K562 (cell line): ENCODE measurements at regions not wholly inside any gene's neighbourhood (a gene's known extent, or its start where the extent isn't known, plus 50 kb on each side); places are given as distances from the start of the nearest gene placed in this dataset.

Experiments
- CBX1 ChIP-seq: sonication (generic); IDR thresholded peaks from 2 replicates; pipeline ENCODE4 v1.6.1; 2016; ENCODE audit warnings: antibody characterized with exemption, low read depth, mild to moderate bottlenecking
- CBX2 ChIP-seq: fragments of 200-600 bp; sonication (generic); IDR thresholded peaks from one replicate; pipeline ENCODE4 v1.6.1; 2012; ENCODE audit warnings: mild to moderate bottlenecking, low read length, inconsistent platforms; ENCODE audit not compliant: insufficient read depth, poor library complexity, severe bottlenecking
- CBX3 ChIP-seq, 2 experiments: IDR thresholded peaks; 1 replicate in 1 of 2; 2 replicates in 1 of 2; pipeline ENCODE4 v1.6.1; 2012; ENCODE audit warnings: inconsistent platforms in 2 of 2, low read length in 2 of 2, borderline replicate concordance in 1 of 2, control low read depth in 1 of 2
- FOXK2 ChIP-seq, 2 experiments: fragments of 450-650 bp; IDR thresholded peaks in 1 of 2; conservative IDR thresholded peaks in 1 of 2; 2 replicates each; pipeline ENCODE4 v1.6.1; 2016; ENCODE audit warnings: low read depth in 2 of 2, mild to moderate bottlenecking in 1 of 2
- FOXP1 ChIP-seq: sonication (generic); formaldehyde crosslinking; IDR thresholded peaks from 2 replicates; pipeline ENCODE4 v1.8.0; 2022; ENCODE audit warnings: mild to moderate bottlenecking, missing genetic modification reagents
- HDAC3 ChIP-seq: fragments of 450-650 bp; IDR thresholded peaks from 2 replicates; pipeline ENCODE4 v1.6.1; 2018; ENCODE audit warnings: borderline replicate concordance, mild to moderate bottlenecking, moderate library complexity; ENCODE audit not compliant: partially characterized antibody
- HNRNPL ChIP-seq: fragments of 200-400 bp; formaldehyde crosslinking; IDR thresholded peaks from 2 replicates; pipeline ENCODE4 v1.6.1; 2017; ENCODE audit warnings: low read depth, mild to moderate bottlenecking, low read length
- KLF10 ChIP-seq: fragments of 250-450 bp; sonication (Bioruptor Pico); IDR thresholded peaks from 2 replicates; pipeline ENCODE4 v1.6.1; 2021; ENCODE audit warnings: matching md5 sums
- MEF2D ChIP-seq: conservative IDR thresholded peaks from 2 replicates; pipeline ENCODE4 v1.6.1; 2016; ENCODE audit warnings: low read depth, missing genetic modification characterization, missing compliant biosample characterization
- MTA3 ChIP-seq: fragments of 450-650 bp; formaldehyde crosslinking; IDR thresholded peaks from 2 replicates; pipeline ENCODE4 v1.6.1; 2017; ENCODE audit warnings: mild to moderate bottlenecking, borderline replicate concordance
- NFIC ChIP-seq: fragments of 450-650 bp; IDR thresholded peaks from 2 replicates; pipeline ENCODE4 v1.6.1; 2017; ENCODE audit warnings: mild to moderate bottlenecking, inconsistent platforms
- RAD51 ChIP-seq: fragments of 450-650 bp; IDR thresholded peaks from 2 replicates; pipeline ENCODE4 v1.7.1; 2016; ENCODE audit warnings: low read depth, mild to moderate bottlenecking, borderline replicate concordance
- RBM34 ChIP-seq: fragments of 200-400 bp; formaldehyde crosslinking; IDR thresholded peaks from 2 replicates; pipeline ENCODE4 v1.6.1; 2018; ENCODE audit warnings: low read length, borderline replicate concordance; ENCODE audit not compliant: insufficient read depth
- SIN3B ChIP-seq: fragments of 450-650 bp; IDR thresholded peaks from 2 replicates; pipeline ENCODE4 v1.6.1; 2017; ENCODE audit warnings: low read depth, mild to moderate bottlenecking, moderate library complexity
- SNRNP70 ChIP-seq: fragments of 200-400 bp; formaldehyde crosslinking; optimal IDR thresholded peaks from 2 replicates; pipeline ENCODE3; 2017; ENCODE audit warnings: low read depth, low read length
- SUPT5H ChIP-seq: fragments of 450-650 bp; IDR thresholded peaks from 2 replicates; pipeline ENCODE4 v1.6.1; 2016
- TAL1 ChIP-seq: fragments of 450-650 bp; IDR thresholded peaks from 2 replicates; pipeline ENCODE4 v1.6.1; 2016; ENCODE audit warnings: mild to moderate bottlenecking
- TCF7L2 ChIP-seq: fragments of 150-350 bp; IDR thresholded peaks from 2 replicates; pipeline ENCODE4 v1.6.1; 2016; ENCODE audit warnings: low read depth, mild to moderate bottlenecking, low read length, moderate library complexity
- ZNF282 ChIP-seq: sonication (generic); formaldehyde crosslinking; IDR thresholded peaks from 2 replicates; pipeline ENCODE4 v1.8.1; 2023; ENCODE audit warnings: missing genetic modification reagents
- ZSCAN29 ChIP-seq: fragments of 450-650 bp; IDR thresholded peaks from 2 replicates; pipeline ENCODE4 v1.6.1; 2017
- TF ChIP-seq, protein P1 (sequence below): sonication (generic); formaldehyde crosslinking; IDR thresholded peaks from 2 replicates; pipeline ENCODE4 v1.4.0; 2020; ENCODE audit warnings: mild to moderate bottlenecking, missing genetic modification reagents
- TF ChIP-seq, protein P2 (sequence below): IDR thresholded peaks from 2 replicates; pipeline ENCODE4 v1.6.1; 2016; ENCODE audit warnings: missing genetic modification characterization, missing compliant biosample characterization
- TF ChIP-seq, protein P3 (sequence below): sonication (generic); formaldehyde crosslinking; IDR thresholded peaks from 2 replicates; pipeline ENCODE4 v1.8.1; 2022; ENCODE audit warnings: missing genetic modification reagents
- TF ChIP-seq, protein P4 (sequence below): fragments of 250-450 bp; sonication (Bioruptor Pico); IDR thresholded peaks from 2 replicates; pipeline ENCODE4 v1.5.1; 2021; ENCODE audit warnings: mild to moderate bottlenecking

DNA sequence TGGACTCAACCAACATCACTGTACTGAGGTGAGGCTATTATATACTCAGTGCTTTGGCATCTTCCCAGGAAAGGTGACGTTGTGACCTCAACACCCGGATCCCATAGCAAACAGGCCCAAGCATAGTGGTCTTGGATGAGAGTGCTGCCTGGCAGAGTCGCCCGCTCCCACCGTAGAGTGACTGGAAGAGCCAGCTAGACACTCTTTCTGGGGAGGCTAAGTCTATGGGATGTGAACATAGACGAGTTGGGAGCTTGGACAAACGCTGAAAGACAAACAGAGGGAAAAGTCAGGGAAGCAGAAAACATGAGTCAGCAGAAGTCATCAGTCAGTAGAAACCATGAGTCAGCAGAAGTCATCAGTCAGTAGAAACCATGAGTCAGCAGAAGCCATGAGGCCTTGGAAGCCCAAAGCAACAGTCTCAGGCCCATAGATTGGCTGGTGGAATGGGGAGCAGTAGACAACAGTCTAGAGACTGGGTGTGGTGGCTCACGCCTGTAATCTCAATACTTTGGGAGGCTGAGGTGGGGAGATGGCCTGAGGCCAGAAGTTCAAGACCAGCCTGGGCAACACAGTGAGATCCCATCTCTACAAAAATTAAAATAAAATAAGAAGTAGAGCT is 66.4 kb upstream of the MAP1LC3B2 start (continued):
- TF ChIP-seq, protein P1, sequence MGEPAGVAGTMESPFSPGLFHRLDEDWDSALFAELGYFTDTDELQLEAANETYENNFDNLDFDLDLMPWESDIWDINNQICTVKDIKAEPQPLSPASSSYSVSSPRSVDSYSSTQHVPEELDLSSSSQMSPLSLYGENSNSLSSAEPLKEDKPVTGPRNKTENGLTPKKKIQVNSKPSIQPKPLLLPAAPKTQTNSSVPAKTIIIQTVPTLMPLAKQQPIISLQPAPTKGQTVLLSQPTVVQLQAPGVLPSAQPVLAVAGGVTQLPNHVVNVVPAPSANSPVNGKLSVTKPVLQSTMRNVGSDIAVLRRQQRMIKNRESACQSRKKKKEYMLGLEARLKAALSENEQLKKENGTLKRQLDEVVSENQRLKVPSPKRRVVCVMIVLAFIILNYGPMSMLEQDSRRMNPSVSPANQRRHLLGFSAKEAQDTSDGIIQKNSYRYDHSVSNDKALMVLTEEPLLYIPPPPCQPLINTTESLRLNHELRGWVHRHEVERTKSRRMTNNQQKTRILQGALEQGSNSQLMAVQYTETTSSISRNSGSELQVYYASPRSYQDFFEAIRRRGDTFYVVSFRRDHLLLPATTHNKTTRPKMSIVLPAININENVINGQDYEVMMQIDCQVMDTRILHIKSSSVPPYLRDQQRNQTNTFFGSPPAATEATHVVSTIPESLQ (CRISPR knock-in tag), result 0 out of 2 replicates have a peak, but pooled peaks have one; percentile 54
- TF ChIP-seq CBX2, result no peak
- no peak for TF ChIP-seq HNRNPL
- no peak for TF ChIP-seq ZNF282
- TF ChIP-seq TAL1, result peak; percentile 48
- TF ChIP-seq ZSCAN29, result no peak
- TF ChIP-seq CBX3 (IDR thresholded peaks at IDR 0.05; ENCODE audit: borderline replicate concordance in 1 of 2, low read length in 2 of 2), result peak in 1 of 2 experiments; percentile 91; a peak in 1 of 3 replicates
- no peak for TF ChIP-seq SNRNP70
- no peak for TF ChIP-seq KLF10
- no peak for TF ChIP-seq SIN3B
- TF ChIP-seq FOXK2 (conservative IDR thresholded peaks at IDR 0.05 in 1 of 2, IDR thresholded peaks at IDR 0.05 in 1 of 2; ENCODE audit: low read depth in 2 of 2), result peak; percentile 84 to 89
- TF ChIP-seq MEF2D (tag), result peak; percentile 84
- TF ChIP-seq MTA3, result peak; percentile 88
- peak; percentile 55; the same call in 1 of the 2 replicates for TF ChIP-seq RAD51
- TF ChIP-seq SUPT5H, result no peak
- TF ChIP-seq FOXP1 (CRISPR knock-in tag), result no peak
- no peak for TF ChIP-seq TCF7L2
- TF ChIP-seq NFIC, result peak; percentile 89
- TF ChIP-seq, protein P2, sequence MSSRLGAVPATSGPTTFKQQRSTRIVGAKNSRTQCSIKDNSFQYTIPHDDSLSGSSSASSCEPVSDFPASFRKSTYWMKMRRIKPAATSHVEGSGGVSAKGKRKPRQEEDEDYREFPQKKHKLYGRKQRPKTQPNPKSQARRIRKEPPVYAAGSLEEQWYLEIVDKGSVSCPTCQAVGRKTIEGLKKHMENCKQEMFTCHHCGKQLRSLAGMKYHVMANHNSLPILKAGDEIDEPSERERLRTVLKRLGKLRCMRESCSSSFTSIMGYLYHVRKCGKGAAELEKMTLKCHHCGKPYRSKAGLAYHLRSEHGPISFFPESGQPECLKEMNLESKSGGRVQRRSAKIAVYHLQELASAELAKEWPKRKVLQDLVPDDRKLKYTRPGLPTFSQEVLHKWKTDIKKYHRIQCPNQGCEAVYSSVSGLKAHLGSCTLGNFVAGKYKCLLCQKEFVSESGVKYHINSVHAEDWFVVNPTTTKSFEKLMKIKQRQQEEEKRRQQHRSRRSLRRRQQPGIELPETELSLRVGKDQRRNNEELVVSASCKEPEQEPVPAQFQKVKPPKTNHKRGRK (tag), result no peak
- TF ChIP-seq, protein P3, sequence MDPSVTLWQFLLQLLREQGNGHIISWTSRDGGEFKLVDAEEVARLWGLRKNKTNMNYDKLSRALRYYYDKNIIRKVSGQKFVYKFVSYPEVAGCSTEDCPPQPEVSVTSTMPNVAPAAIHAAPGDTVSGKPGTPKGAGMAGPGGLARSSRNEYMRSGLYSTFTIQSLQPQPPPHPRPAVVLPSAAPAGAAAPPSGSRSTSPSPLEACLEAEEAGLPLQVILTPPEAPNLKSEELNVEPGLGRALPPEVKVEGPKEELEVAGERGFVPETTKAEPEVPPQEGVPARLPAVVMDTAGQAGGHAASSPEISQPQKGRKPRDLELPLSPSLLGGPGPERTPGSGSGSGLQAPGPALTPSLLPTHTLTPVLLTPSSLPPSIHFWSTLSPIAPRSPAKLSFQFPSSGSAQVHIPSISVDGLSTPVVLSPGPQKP (CRISPR knock-in tag), result no peak
- peak; percentile 85 for TF ChIP-seq HDAC3
- no peak for TF ChIP-seq RBM34
- peak; percentile 97 for TF ChIP-seq CBX1
- TF ChIP-seq, protein P4, sequence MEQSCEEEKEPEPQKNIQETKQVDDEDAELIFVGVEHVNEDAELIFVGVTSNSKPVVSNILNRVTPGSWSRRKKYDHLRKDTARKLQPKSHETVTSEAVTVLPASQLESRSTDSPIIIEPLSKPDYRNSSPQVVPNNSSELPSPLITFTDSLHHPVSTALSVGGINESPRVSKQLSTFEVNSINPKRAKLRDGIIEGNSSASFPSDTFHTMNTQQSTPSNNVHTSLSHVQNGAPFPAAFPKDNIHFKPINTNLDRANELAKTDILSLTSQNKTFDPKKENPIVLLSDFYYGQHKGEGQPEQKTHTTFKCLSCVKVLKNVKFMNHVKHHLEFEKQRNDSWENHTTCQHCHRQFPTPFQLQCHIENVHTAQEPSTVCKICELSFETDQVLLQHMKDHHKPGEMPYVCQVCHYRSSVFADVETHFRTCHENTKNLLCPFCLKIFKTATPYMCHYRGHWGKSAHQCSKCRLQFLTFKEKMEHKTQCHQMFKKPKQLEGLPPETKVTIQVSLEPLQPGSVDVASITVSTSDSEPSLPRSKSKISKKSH, result no peak
